Heart right ventricle (tissue), 16 donors: ENCODE measurements at regions not wholly inside any gene's neighbourhood (a gene's known extent, or its start where the extent isn't known, plus 50 kb on each side); places are given as distances from the start of the nearest gene placed in this dataset.
A peak's percentile ranks its signal among the peaks of the same experiment; 100 is the strongest.

Source experiments
- ATAC-seq, 8 donors: fragments of 200-7000 bp; cut with Tn5 transposase; one replicate each; pipeline ENCODE4 v1.9.1; 2020; ENCODE audit warnings: mild to moderate bottlenecking in 8 of 8, moderate library complexity in 8 of 8, moderate number of reproducible peaks in 1 of 8
- DNase-seq, 2 donors: peaks; one replicate each; pipeline ENCODE4 v3.0.0-alpha.2; 2020
- H3K27ac ChIP-seq, 10 donors: fragments of 200-600 bp; sonication (generic) in 2 of 10; one replicate each; pipeline versions ENCODE4 v1.5.0 to v1.8.0; 2020 to 2022; ENCODE audit warnings: mild to moderate bottlenecking in 3 of 10
- H3K27me3 ChIP-seq, 7 donors: fragments of 200-600 bp; one replicate each; pipeline ENCODE4 v1.8.0; 2021 to 2022; ENCODE audit warnings: mild to moderate bottlenecking in 2 of 7
- H3K36me3 ChIP-seq, 9 donors: fragments of 200-600 bp; sonication (generic) in 1 of 9; one replicate each; pipeline versions ENCODE4 v1.5.0 to v1.8.0; 2020 to 2022; ENCODE audit warnings: mild to moderate bottlenecking in 2 of 9
- H3K4me1 ChIP-seq, 9 donors: fragments of 200-600 bp; sonication (generic) in 1 of 9; one replicate each; pipeline versions ENCODE4 v1.5.0 to v1.8.0; 2020 to 2022; ENCODE audit warnings: mild to moderate bottlenecking in 4 of 9
- H3K4me3 ChIP-seq, 10 donors: fragments of 200-600 bp; sonication (generic) in 2 of 10; one replicate each; pipeline versions ENCODE4 v1.5.0 to v1.8.0; 2020 to 2022; ENCODE audit warnings: mild to moderate bottlenecking in 7 of 10, moderate library complexity in 2 of 10
- H3K9me3 ChIP-seq, 11 donors: fragments of 200-600 bp in 10 of 11; sonication (generic) in 2 of 11; one replicate each; pipeline versions ENCODE4 v1.5.0 to v1.8.0; 2013 to 2022; ENCODE audit warnings: mild to moderate bottlenecking in 2 of 11, control low read depth in 1 of 11, moderate library complexity in 1 of 11
- WGBS, 2 donors: extraction: QIAGEN DNeasy Blood & Tissue Kit; methylation state at CpG; one replicate each; pipeline ENCODE4 v1.1.7; 2013; ENCODE audit warnings: inconsistent platforms in 1 of 2; 5-methylcytosine and 5-hydroxymethylcytosine counted together
- intact Hi-C, 10 donors: fragments of 100-400 bp; cut with DNase I; formaldehyde crosslinking; loops; one replicate each; pipeline versions ENCODE4 v1.11.1 to v1.14.2; 2022
- TF ChIP-seq, protein P1 (sequence below), 9 donors: fragments of 200-600 bp; sonication (generic) in 2 of 9; IDR thresholded peaks; one replicate each; pipeline versions ENCODE4 v1.5.0 to v1.8.0; 2021 to 2022; ENCODE audit warnings: antibody characterized with exemption in 9 of 9, mild to moderate bottlenecking in 5 of 9, moderate library complexity in 1 of 9
- donor health status: Arrhythmogenic right ventricular cardiomyopathy.
- donor health status: ischemic (EF 13 %, LVEDD 7.1; RV severe dilation, severe dysfunction).
- donor health status: healthy with polysubstance abuse.
- donor health status: DM: no; HTN: yes; CAD: no.
- donor health status: DM: no; HTN: no; CAD: no.
- donor health status: ischemic (EF 25% LVEDD 6.9; RV normal size, moderate dysfunction).
- donor health status: ischemic (EF 25% LVEDD 5.7; RV mildly dilated, moderate dysfunction).
- donor health status: healthy.
- donor health status: DM: yes; HTN: yes; CAD: no.
- donor health status: Ischemic cardiomyopathy.
- donor health status: ischemic (EF 35%, LVEDD 5.7; RV mildly dilated, moderate dysfunction).
- donor health status: nonischemic (EF 11% LVEDD 7.7; RV severe dilation, severe dysfunction).
- donor health status: DM: yes; HTN: yes; CAD: no.
- donor health status: PGD.
- donor health status: ischemic (EF 29% LVEDD 5.4; RV normal size, mild dysfunction).
- donor health status: nonischemic (EF 23%, LVEDD 6.1; RV moderate dilation, normal function).

GRCh38 chr11:91046261-91046660, 823.4 kb upstream of the CHORDC1 start:
- Histone ChIP-seq H3K27me3 (no peaks in the 10 kb centered on the region), H3K36me3 (no peaks in the 10 kb centered on the region), H3K9me3 (no peaks in the 10 kb centered on the region), H3K27ac (no peak overlapping the region), H3K4me1 (no peaks in the 10 kb centered on the region), H3K4me3 (no peak overlapping the region)
- ATAC-seq (no peak), DNase-seq (no peak)
- TF ChIP-seq, protein P1, sequence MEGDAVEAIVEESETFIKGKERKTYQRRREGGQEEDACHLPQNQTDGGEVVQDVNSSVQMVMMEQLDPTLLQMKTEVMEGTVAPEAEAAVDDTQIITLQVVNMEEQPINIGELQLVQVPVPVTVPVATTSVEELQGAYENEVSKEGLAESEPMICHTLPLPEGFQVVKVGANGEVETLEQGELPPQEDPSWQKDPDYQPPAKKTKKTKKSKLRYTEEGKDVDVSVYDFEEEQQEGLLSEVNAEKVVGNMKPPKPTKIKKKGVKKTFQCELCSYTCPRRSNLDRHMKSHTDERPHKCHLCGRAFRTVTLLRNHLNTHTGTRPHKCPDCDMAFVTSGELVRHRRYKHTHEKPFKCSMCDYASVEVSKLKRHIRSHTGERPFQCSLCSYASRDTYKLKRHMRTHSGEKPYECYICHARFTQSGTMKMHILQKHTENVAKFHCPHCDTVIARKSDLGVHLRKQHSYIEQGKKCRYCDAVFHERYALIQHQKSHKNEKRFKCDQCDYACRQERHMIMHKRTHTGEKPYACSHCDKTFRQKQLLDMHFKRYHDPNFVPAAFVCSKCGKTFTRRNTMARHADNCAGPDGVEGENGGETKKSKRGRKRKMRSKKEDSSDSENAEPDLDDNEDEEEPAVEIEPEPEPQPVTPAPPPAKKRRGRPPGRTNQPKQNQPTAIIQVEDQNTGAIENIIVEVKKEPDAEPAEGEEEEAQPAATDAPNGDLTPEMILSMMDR (IDR thresholded peaks at IDR 0.05): no peak
- intact Hi-C loops: loop anchor here in 1 of 10 donors (10.0 kb wide), 1 partner anchor 199 kb away; no protein-coding TSS in a partner anchor
- 89% methylated on average over 6 of the region's 6 CpGs for WGBS, 2 donors

- DNase-seq (no peak), ATAC-seq (no peak)
- Histone ChIP-seq H3K27me3 (no peaks in the 10 kb centered on the region), H3K4me1 (no peaks in the 10 kb centered on the region), H3K4me3 (no peak overlapping the region), H3K36me3 (no peaks in the 10 kb centered on the region), H3K27ac (no peak overlapping the region), H3K9me3 (peaks cover 0 to 5% (median 0%) of the 10 kb centered on the region in 11 donors)
- intact Hi-C loops: loop anchor here in 3 of 10 donors (5.0 to 10.0 kb wide), 2 partner anchors 203 to 206 kb away; no protein-coding TSS in a partner anchor
- TF ChIP-seq, protein P1 (IDR thresholded peaks at IDR 0.05): peak in 5 of 9 donors; percentile 10 to 32 (median 29)
These were observed 818.8 kb upstream of the CHORDC1 start for GRCh38 chr11:91041626-91042025.

- Histone ChIP-seq H3K4me3 (no peak overlapping the region), H3K4me1 (no peaks in the 10 kb centered on the region), H3K27ac (no peak overlapping the region), H3K9me3 (peaks cover 0 to 3% (median 0%) of the 10 kb centered on the region in 11 donors), H3K27me3 (no peaks in the 10 kb centered on the region), H3K36me3 (no peaks in the 10 kb centered on the region)
- no peak for ATAC-seq
- WGBS, 2 donors: 34 to 43% methylated on average over 2 of the region's 2 CpGs
- TF ChIP-seq, protein P1 (IDR thresholded peaks at IDR 0.05): no peak
- no peak for DNase-seq
- intact Hi-C loops: no loop called here
These were observed 800.9 kb upstream of the CHORDC1 start for GRCh38 chr11:91023731-91024130.

DNA sequence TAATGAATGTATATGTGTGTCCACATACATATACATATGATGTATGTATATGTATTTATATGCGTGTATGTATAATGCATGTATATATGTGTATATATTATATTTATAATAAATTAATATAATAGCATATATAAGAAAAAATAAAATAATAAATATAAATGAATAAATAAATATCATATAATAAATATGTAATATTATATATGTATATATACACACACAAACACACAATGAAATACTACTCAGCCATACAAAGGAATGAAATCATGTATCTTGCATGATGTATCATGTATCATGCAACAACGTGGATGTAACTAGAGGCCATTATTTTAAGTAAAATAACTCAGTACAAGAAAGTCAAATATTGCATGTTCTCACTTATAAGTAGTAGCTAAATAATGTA, 788.7 kb upstream of the CHORDC1 start:
- intact Hi-C loops: no loop called here
- ATAC-seq: no peak
- TF ChIP-seq, protein P1 (IDR thresholded peaks at IDR 0.05): no peak

More for the DNA sequence above, 788.7 kb upstream of the CHORDC1 start:
- Histone ChIP-seq H3K4me1 (no peaks in the 10 kb centered on the region), H3K4me3 (no peak overlapping the region), H3K27me3 (no peaks in the 10 kb centered on the region), H3K9me3 (peaks cover 0 to 24% (median 0%) of the 10 kb centered on the region in 11 donors), H3K27ac (no peak overlapping the region), H3K36me3 (no peaks in the 10 kb centered on the region)
- DNase-seq: no peak
- WGBS, 2 donors: 71 to 91% methylated on average over 2 of the region's 2 CpGs
